HG03064 (cell line): ENCODE measurements at regions not wholly inside any gene's neighbourhood (a gene's known extent, or its start where the extent isn't known, plus 50 kb on each side); places are given as distances from the start of the nearest gene placed in this dataset.
"Not testable (repeated sequence)": the region's sequence is repeated elsewhere in the genome, so short reads cannot be mapped to it uniquely, and the experiment has no call there.

ENCODE experiments used
- ATAC-seq: cut with Tn5 transposase; IDR thresholded peaks from one replicate; pipeline ENCODE4 v1.9.1; 2021; ENCODE audit warnings: low read depth; ENCODE audit not compliant: unreplicated experiment

- ATAC-seq, result no peak
Measured at GRCh38 chr17:70560471-70560870, 391.1 kb downstream of the KCNJ2 start.

- no peak for ATAC-seq
Measured at GRCh38 chr17:70562137-70562536, 392.8 kb downstream of the KCNJ2 start.

- no peak for ATAC-seq
Measured at GRCh38 chr17:70563281-70563820, 394.0 kb downstream of the KCNJ2 start.

GRCh38 chr17:70564006-70564620 lies 394.8 kb downstream of the KCNJ2 start:
- ATAC-seq, result no peak

GRCh38 chr17:70569128-70569527 lies 399.8 kb downstream of the KCNJ2 start:
- ATAC-seq, result no peak

- no peak for ATAC-seq
Measured at GRCh38 chr17:70577456-70577855, 408.1 kb downstream of the KCNJ2 start.

GRCh38 chr17:70581459-70581858 lies 412.1 kb downstream of the KCNJ2 start:
- no peak for ATAC-seq

GRCh38 chr17:70582777-70583176 lies 413.4 kb downstream of the KCNJ2 start:
- ATAC-seq, result no peak

- ATAC-seq, result no peak
Measured at GRCh38 chr17:70584255-70584654, 414.9 kb downstream of the KCNJ2 start.

GRCh38 chr17:70588003-70588402 lies 418.7 kb downstream of the KCNJ2 start:
- ATAC-seq, result no peak

- ATAC-seq, result no peak
Measured at GRCh38 chr17:70597774-70598173, 428.4 kb downstream of the KCNJ2 start.

- ATAC-seq, result no peak
Measured at GRCh38 chr17:70599198-70599597, 429.9 kb downstream of the KCNJ2 start.

GRCh38 chr17:70599945-70600344 lies 430.6 kb downstream of the KCNJ2 start:
- not testable (repeated sequence) for ATAC-seq

GRCh38 chr17:70603226-70603625 lies 433.9 kb downstream of the KCNJ2 start:
- no peak for ATAC-seq

- ATAC-seq, result no peak
Measured at GRCh38 chr17:70604854-70605253, 435.5 kb downstream of the KCNJ2 start.

GRCh38 chr17:70606086-70606485 lies 436.8 kb downstream of the KCNJ2 start:
- no peak for ATAC-seq

GRCh38 chr17:70608193-70608592 lies 438.9 kb downstream of the KCNJ2 start:
- ATAC-seq, result no peak

- ATAC-seq, result no peak
Measured at GRCh38 chr17:70608957-70609356, 439.6 kb downstream of the KCNJ2 start.

GRCh38 chr17:70609566-70609965 lies 440.2 kb downstream of the KCNJ2 start:
- ATAC-seq, result no peak

GRCh38 chr17:70610161-70610560 lies 440.8 kb downstream of the KCNJ2 start:
- ATAC-seq, result no peak

- no peak for ATAC-seq
Measured at GRCh38 chr17:70613681-70614080, 444.3 kb downstream of the KCNJ2 start.

- no peak for ATAC-seq
Measured at GRCh38 chr17:70615831-70616230, 446.5 kb downstream of the KCNJ2 start.

GRCh38 chr17:70618641-70619040 lies 449.3 kb downstream of the KCNJ2 start:
- ATAC-seq, result no peak
